CD14-positive monocyte (primary cell): ENCODE measurements at regions not wholly inside any gene's neighbourhood (a gene's known extent, or its start where the extent isn't known, plus 50 kb on each side); places are given as distances from the start of the nearest gene placed in this dataset.

Source experiments
- DNase-seq, 3 donors: peaks; one replicate each; pipeline ENCODE4 v3.0.0-alpha.2; 2011 to 2022
- H2AFZ ChIP-seq: 2 replicates; pipeline ENCODE4 v1.6.0; 2012; ENCODE audit warnings: mild to moderate bottlenecking, low read depth, low read length, inconsistent platforms; ENCODE audit not compliant: insufficient read depth, poor library complexity, severe bottlenecking
- H3K27ac ChIP-seq, 2 donors: 1 replicate in 1 of 2; 2 replicates in 1 of 2; pipeline ENCODE4 v1.5.1; 2012 to 2013; ENCODE audit warnings: low read length in 2 of 2, control low read depth in 1 of 2, inconsistent platforms in 1 of 2, low read depth in 1 of 2, mild to moderate bottlenecking in 1 of 2
- H3K27me3 ChIP-seq, 2 donors: one replicate each; pipeline versions ENCODE4 v1.6.0 to v1.6.1; 2011 to 2013; ENCODE audit warnings: low read length in 2 of 2; ENCODE audit not compliant: control insufficient read depth in 2 of 2, insufficient read depth in 2 of 2
- H3K36me3 ChIP-seq, 2 donors: replicated peaks in 1 of 2; 1 replicate in 1 of 2; 2 replicates in 1 of 2; pipeline versions ENCODE4 v1.5.1 to v1.6.1; 2012 to 2013; ENCODE audit warnings: low read length in 2 of 2, control low read depth in 1 of 2, inconsistent platforms in 1 of 2, mild to moderate bottlenecking in 1 of 2; ENCODE audit not compliant: insufficient read depth in 2 of 2, control insufficient read depth in 1 of 2
- H3K4me1 ChIP-seq, 2 donors: 1 replicate in 1 of 2; 2 replicates in 1 of 2; pipeline versions ENCODE4 v1.5.1 to v1.6.1; 2012 to 2013; ENCODE audit warnings: low read length in 2 of 2, control low read depth in 1 of 2, inconsistent platforms in 1 of 2, mild to moderate bottlenecking in 1 of 2, moderate library complexity in 1 of 2; ENCODE audit not compliant: insufficient read depth in 2 of 2, control insufficient read depth in 1 of 2
- H3K4me2 ChIP-seq: replicated peaks from 2 replicates; pipeline ENCODE3; 2012; ENCODE audit warnings: low read length, moderate library complexity, mild to moderate bottlenecking; ENCODE audit not compliant: poor library complexity, severe bottlenecking; ENCODE audit errors: extremely low read depth
- H3K4me3 ChIP-seq, 3 experiments: fragments of 200-600 bp in 1 of 3; sonication (generic) in 1 of 3; replicated peaks in 1 of 3; 1 replicate in 2 of 3; 2 replicates in 1 of 3; pipeline ENCODE4 v1.5.1; 2011 to 2013; ENCODE audit warnings: low read length in 3 of 3, mild to moderate bottlenecking in 3 of 3, control low read depth in 2 of 3, low read depth in 2 of 3, inconsistent platforms in 1 of 3, moderate library complexity in 1 of 3
- H3K79me2 ChIP-seq: 2 replicates; pipeline ENCODE4 v1.6.0; 2012; ENCODE audit warnings: mild to moderate bottlenecking, control low read depth, inconsistent platforms, low read length, moderate library complexity; ENCODE audit not compliant: insufficient read depth
- H3K9ac ChIP-seq: 2 replicates; pipeline ENCODE4 v1.6.0; 2017; ENCODE audit warnings: low read length, mild to moderate bottlenecking; ENCODE audit not compliant: insufficient read depth, poor library complexity, severe bottlenecking
- H3K9me3 ChIP-seq, 2 donors: replicated peaks in 1 of 2; 1 replicate in 1 of 2; 2 replicates in 1 of 2; pipeline versions ENCODE4 v1.5.1 to v1.6.1; 2012 to 2013; ENCODE audit warnings: low read length in 2 of 2, control low read depth in 1 of 2; ENCODE audit not compliant: control insufficient read depth in 1 of 2, insufficient read depth in 1 of 2
- H4K20me1 ChIP-seq: 2 replicates; pipeline ENCODE4 v1.6.0; 2012; ENCODE audit warnings: mild to moderate bottlenecking, low read length, control low read depth, moderate library complexity; ENCODE audit not compliant: insufficient read depth
- H3K27ac Mint-ChIP-seq, 7 donors: one replicate each; pipeline ENCODE4 v1.8.0; 2020; ENCODE audit warnings: mild to moderate bottlenecking in 7 of 7, mixed read lengths in 7 of 7, moderate library complexity in 6 of 7, inconsistent platforms in 2 of 7
- H3K27me3 Mint-ChIP-seq, 3 donors: one replicate each; pipeline ENCODE4 v1.8.0; 2021 to 2022; ENCODE audit warnings: low read depth in 3 of 3, mild to moderate bottlenecking in 3 of 3, mixed read lengths in 3 of 3, moderate library complexity in 3 of 3, inconsistent platforms in 1 of 3
- H3K36me3 Mint-ChIP-seq, 2 donors: one replicate each; pipeline ENCODE4 v1.8.0; 2020; ENCODE audit warnings: mixed read lengths in 2 of 2, inconsistent platforms in 1 of 2, mild to moderate bottlenecking in 1 of 2
- H3K4me1 Mint-ChIP-seq: one replicate; pipeline ENCODE4 v1.8.0; 2020; ENCODE audit warnings: mild to moderate bottlenecking, mixed read lengths
- H3K4me3 Mint-ChIP-seq, 2 donors: one replicate each; pipeline ENCODE4 v1.8.0; 2020; ENCODE audit warnings: mild to moderate bottlenecking in 2 of 2, mixed read lengths in 2 of 2, moderate library complexity in 1 of 2
- H3K9me3 Mint-ChIP-seq, 7 donors: one replicate each; pipeline ENCODE4 v1.8.0; 2020 to 2022; ENCODE audit warnings: mixed read lengths in 7 of 7, mild to moderate bottlenecking in 6 of 7, moderate library complexity in 6 of 7, inconsistent platforms in 2 of 7
- WGBS: methylation state at CpG from one replicate; pipeline ENCODE4 v1.1.5; 2013; ENCODE audit warnings: missing lambda C conversion rate; ENCODE audit not compliant: insufficient coverage; 5-methylcytosine and 5-hydroxymethylcytosine counted together
- intact Hi-C, 2 donors: fragments of 100-400 bp; cut with micrococcal nuclease; formaldehyde crosslinking; loops; one replicate each; pipeline versions ENCODE4 v1.15.0 to v1.15.1; 2023
- TF ChIP-seq, protein P1 (sequence below): fragments of 200-600 bp; IDR thresholded peaks from one replicate; pipeline ENCODE4 v1.8.0; 2022; ENCODE audit warnings: antibody characterized with exemption, mild to moderate bottlenecking

DNA sequence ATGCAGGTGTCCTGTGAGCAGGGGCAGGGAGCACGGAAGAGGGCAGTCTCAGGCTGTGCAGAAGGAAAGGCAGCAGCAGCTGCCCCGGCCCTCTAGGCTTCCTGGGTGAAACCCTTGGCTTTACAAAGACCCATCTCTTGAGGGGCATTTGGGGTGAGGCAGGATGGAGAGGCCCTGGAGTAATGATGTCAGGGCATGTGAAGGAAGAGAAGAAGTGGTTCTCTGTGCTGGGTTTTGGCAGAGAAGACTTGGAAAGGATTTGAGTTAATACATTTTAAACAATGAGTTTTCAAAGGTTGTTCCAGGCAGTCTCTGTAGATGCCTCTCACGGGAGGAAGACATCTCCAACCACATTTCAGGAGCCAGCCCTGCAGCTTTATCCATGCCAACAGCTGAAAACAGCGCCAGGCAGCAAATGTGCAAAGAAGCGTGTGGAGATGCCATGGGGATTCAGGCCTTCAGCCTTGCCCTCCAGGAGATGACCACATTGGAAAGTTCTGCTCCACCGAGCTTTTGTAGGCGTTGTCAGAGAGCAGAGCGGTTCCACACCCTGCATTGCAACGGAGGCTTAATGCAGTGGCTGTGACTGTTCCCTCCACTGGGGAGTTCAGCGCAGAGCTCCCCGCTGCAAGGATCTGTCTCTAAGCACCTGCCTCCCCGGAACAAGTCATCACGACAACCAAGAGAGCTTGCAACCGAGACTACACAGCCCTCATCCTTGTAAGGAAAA lies 322.8 kb downstream of the UQCRFS1 start:
- Histone ChIP-seq H2AFZ (no peak overlapping the region), H3K27me3 (no peaks in the 10 kb centered on the region), H3K79me2 (no peaks in the 10 kb centered on the region), H3K9ac (no peak overlapping the region), H3K4me3 (no peak overlapping the region), H3K4me1 (no peaks in the 10 kb centered on the region), H4K20me1 (no peaks in the 10 kb centered on the region), H3K9me3 (no peaks in the 10 kb centered on the region), H3K4me2 (no peak overlapping the region), H3K27ac (no peak overlapping the region), H3K36me3 (no peaks in the 10 kb centered on the region)
- Mint-ChIP-seq H3K27me3 (peaks cover 0 to 10% (median 5%) of the 10 kb centered on the region in 3 donors), H3K27ac (no peak overlapping the region), H3K4me1 (peaks cover 1% of the 10 kb centered on the region), H3K4me3 (no peak overlapping the region), H3K9me3 (no peaks in the 10 kb centered on the region), H3K36me3 (no peaks in the 10 kb centered on the region)
- intact Hi-C loops: no loop called here
- no peak for DNase-seq
- WGBS: 78% methylated on average over 14 of the region's 14 CpGs
- TF ChIP-seq, protein P1, sequence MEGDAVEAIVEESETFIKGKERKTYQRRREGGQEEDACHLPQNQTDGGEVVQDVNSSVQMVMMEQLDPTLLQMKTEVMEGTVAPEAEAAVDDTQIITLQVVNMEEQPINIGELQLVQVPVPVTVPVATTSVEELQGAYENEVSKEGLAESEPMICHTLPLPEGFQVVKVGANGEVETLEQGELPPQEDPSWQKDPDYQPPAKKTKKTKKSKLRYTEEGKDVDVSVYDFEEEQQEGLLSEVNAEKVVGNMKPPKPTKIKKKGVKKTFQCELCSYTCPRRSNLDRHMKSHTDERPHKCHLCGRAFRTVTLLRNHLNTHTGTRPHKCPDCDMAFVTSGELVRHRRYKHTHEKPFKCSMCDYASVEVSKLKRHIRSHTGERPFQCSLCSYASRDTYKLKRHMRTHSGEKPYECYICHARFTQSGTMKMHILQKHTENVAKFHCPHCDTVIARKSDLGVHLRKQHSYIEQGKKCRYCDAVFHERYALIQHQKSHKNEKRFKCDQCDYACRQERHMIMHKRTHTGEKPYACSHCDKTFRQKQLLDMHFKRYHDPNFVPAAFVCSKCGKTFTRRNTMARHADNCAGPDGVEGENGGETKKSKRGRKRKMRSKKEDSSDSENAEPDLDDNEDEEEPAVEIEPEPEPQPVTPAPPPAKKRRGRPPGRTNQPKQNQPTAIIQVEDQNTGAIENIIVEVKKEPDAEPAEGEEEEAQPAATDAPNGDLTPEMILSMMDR: no peak

DNA sequence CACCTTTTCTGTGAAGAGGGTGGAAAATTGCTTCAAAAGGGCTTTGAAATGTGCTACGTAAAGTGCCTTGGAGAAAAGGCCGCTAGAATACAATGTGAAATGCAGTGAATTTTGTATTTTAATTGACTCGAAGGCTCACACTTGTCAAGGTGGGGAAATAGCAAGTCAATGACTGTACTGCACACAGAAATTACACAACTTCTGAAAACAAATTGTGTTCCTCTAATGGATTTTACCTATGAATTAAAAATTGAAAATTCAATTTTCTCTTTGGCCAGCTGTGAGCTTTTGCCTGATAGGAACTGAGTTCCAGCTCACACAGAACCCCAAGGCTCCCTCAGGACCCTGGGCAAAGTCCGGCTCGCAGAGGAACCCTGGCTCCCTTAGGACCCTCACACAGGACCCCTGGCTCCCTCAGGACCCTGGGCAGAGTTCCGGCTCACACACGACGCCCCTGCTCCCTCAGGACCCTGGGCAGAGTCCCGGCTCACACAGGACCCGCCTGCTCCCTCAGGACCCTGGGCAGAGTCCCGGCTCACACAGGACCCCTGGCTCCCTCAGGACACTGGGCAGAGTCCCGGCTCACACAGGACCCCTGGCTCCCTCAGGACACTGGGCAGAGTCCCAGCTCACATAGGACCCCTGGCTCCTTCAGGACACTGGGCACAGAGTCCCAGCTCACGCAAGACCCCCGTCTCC lies 324.9 kb downstream of the UQCRFS1 start:
- Mint-ChIP-seq H3K9me3 (no peaks in the 10 kb centered on the region), H3K27ac (no peak overlapping the region), H3K4me3 (no peak overlapping the region), H3K27me3 (peaks cover 4 to 11% (median 5%) of the 10 kb centered on the region in 3 donors), H3K36me3 (no peaks in the 10 kb centered on the region), H3K4me1 (peaks cover 1% of the 10 kb centered on the region)
- H3K36me3 ChIP-seq: no peaks in the 10 kb centered on the region
- H3K79me2 ChIP-seq: no peaks in the 10 kb centered on the region
- intact Hi-C loops: no loop called here
- H3K27ac ChIP-seq: no peak overlapping the region
- no peak overlapping the region for H2AFZ ChIP-seq
- 59% methylated on average over 9 of the region's 14 CpGs for WGBS
- H3K9me3 ChIP-seq: no peaks in the 10 kb centered on the region
- TF ChIP-seq, protein P1: no peak
- no peaks in the 10 kb centered on the region for H4K20me1 ChIP-seq
- H3K4me1 ChIP-seq: no peaks in the 10 kb centered on the region
- no peak overlapping the region for H3K4me3 ChIP-seq
- no peaks in the 10 kb centered on the region for H3K27me3 ChIP-seq
- no peak for DNase-seq
- H3K9ac ChIP-seq: no peak overlapping the region
- H3K4me2 ChIP-seq: no peak overlapping the region
